T47D (cell line): ENCODE measurements at regions not wholly inside any gene's neighbourhood (a gene's known extent, or its start where the extent isn't known, plus 50 kb on each side); places are given as distances from the start of the nearest gene placed in this dataset.

Experiments used
- DNase-seq, 2 experiments: peaks; one replicate each; pipeline versions ENCODE4 v3.0.0 to v3.0.0-alpha.2; 2011 to 2012; ENCODE audit warnings: low read depth in 1 of 2, low spot score in 1 of 2
- JUND ChIP-seq: IDR thresholded peaks from 2 replicates; pipeline ENCODE4 v1.6.1; 2012; ENCODE audit warnings: low read depth
- in situ Hi-C: cut with HindIII; loops from 2 replicates; pipeline ENCODE4 v1.10.0; 2016; ENCODE audit warnings: low sequenced_read_pairs, low pct_unique_long_range_greater_than_20kb

GRCh38 chr2:128788636-128789220 is 470.1 kb upstream of the HS6ST1 start:
- DNase-seq: no peak
- in situ Hi-C loops: no loop called here
- TF ChIP-seq JUND: no peak

GRCh38 chr2:128789221-128789620 is 470.6 kb upstream of the HS6ST1 start:
- in situ Hi-C loops: no loop called here

GRCh38 chr2:128789776-128790455 is 471.2 kb upstream of the HS6ST1 start:
- in situ Hi-C loops: no loop called here
- DNase-seq: no peak
- no peak for TF ChIP-seq JUND

More at GRCh38 chr2:128789221-128789620, 470.6 kb upstream of the HS6ST1 start:
- TF ChIP-seq JUND: no peak
- no peak for DNase-seq

GRCh38 chr2:128790541-128791001 is 471.9 kb upstream of the HS6ST1 start:
- in situ Hi-C loops: no loop called here

GRCh38 chr2:128791120-128791984 is 472.7 kb upstream of the HS6ST1 start:
- TF ChIP-seq JUND: no peak
- in situ Hi-C loops: no loop called here
- no peak for DNase-seq

More at GRCh38 chr2:128790541-128791001, 471.9 kb upstream of the HS6ST1 start:
- DNase-seq: no peak
- no peak for TF ChIP-seq JUND

GRCh38 chr2:128791985-128792320 is 473.3 kb upstream of the HS6ST1 start:
- no peak for TF ChIP-seq JUND
- in situ Hi-C loops: no loop called here
- DNase-seq: no peak

- no peak for TF ChIP-seq JUND
- in situ Hi-C loops: no loop called here
- DNase-seq: no peak
Measured at GRCh38 chr2:128792476-128793054, 473.9 kb upstream of the HS6ST1 start.

- in situ Hi-C loops: no loop called here
- DNase-seq: no peak
Measured at GRCh38 chr2:128793404-128793803, 474.7 kb upstream of the HS6ST1 start.

GRCh38 chr2:128794285-128794684 is 475.6 kb upstream of the HS6ST1 start:
- DNase-seq: no peak
- in situ Hi-C loops: no loop called here
- TF ChIP-seq JUND: no peak

More at GRCh38 chr2:128793404-128793803, 474.7 kb upstream of the HS6ST1 start:
- no peak for TF ChIP-seq JUND

- DNase-seq: no peak
- no peak for TF ChIP-seq JUND
Measured at GRCh38 chr2:128796321-128796720, 477.7 kb upstream of the HS6ST1 start.

GRCh38 chr2:128797092-128797491 is 478.4 kb upstream of the HS6ST1 start:
- in situ Hi-C loops: no loop called here
- DNase-seq: no peak
- no peak for TF ChIP-seq JUND

More at GRCh38 chr2:128796321-128796720, 477.7 kb upstream of the HS6ST1 start:
- in situ Hi-C loops: no loop called here

GRCh38 chr2:128797533-128797932 is 478.9 kb upstream of the HS6ST1 start:
- no peak for DNase-seq
- in situ Hi-C loops: no loop called here
- TF ChIP-seq JUND: no peak

GRCh38 chr2:128797937-128798336 is 479.3 kb upstream of the HS6ST1 start:
- in situ Hi-C loops: no loop called here
- TF ChIP-seq JUND: no peak
- DNase-seq: no peak
